Suprapubic skin (tissue), 4 donors: ENCODE measurements at regions not wholly inside any gene's neighbourhood (a gene's known extent, or its start where the extent isn't known, plus 50 kb on each side); places are given as distances from the start of the nearest gene placed in this dataset.

Experiments used
- DNase-seq, 2 donors: peaks; one replicate each; pipeline ENCODE4 v3.0.0-alpha.2; 2019; ENCODE audit warnings: low spot score in 2 of 2
- H3K27ac ChIP-seq: fragments of 200-600 bp; sonication (generic); one replicate; pipeline ENCODE4 v1.5.1; 2019
- H3K27me3 ChIP-seq: fragments of 200-600 bp; sonication (generic); one replicate; pipeline ENCODE4 v1.5.1; 2019
- H3K36me3 ChIP-seq: fragments of 200-600 bp; sonication (generic); one replicate; pipeline ENCODE4 v1.5.1; 2019
- H3K4me1 ChIP-seq: fragments of 200-600 bp; sonication (generic); one replicate; pipeline ENCODE4 v1.5.1; 2019
- H3K4me3 ChIP-seq: fragments of 200-600 bp; sonication (generic); one replicate; pipeline ENCODE4 v1.5.1; 2019; ENCODE audit warnings: mild to moderate bottlenecking
- H3K9me3 ChIP-seq: fragments of 200-600 bp; sonication (generic); one replicate; pipeline ENCODE4 v1.5.1; 2019
- CTCF ChIP-seq, 2 donors: fragments of 200-600 bp in 1 of 2; fragments of 450-650 bp in 1 of 2; sonication (generic) in 1 of 2; IDR thresholded peaks; one replicate each; pipeline ENCODE4 v1.5.1; 2016 to 2019; ENCODE audit warnings: antibody characterized with exemption in 2 of 2, mild to moderate bottlenecking in 1 of 2, moderate library complexity in 1 of 2
- EP300 ChIP-seq: sonication (generic); formaldehyde crosslinking; IDR thresholded peaks from one replicate; pipeline ENCODE4 v1.6.1; 2017; ENCODE audit warnings: antibody characterized with exemption
- POLR2A ChIP-seq, 2 donors: fragments of 450-650 bp; IDR thresholded peaks; one replicate each; pipeline ENCODE4 v1.6.1; 2017; ENCODE audit warnings: antibody characterized with exemption in 2 of 2, mild to moderate bottlenecking in 2 of 2, moderate library complexity in 2 of 2
- POLR2AphosphoS5 ChIP-seq, 3 donors: sonication (generic); formaldehyde crosslinking; IDR thresholded peaks; one replicate each; pipeline ENCODE4 v1.6.1; 2017; ENCODE audit warnings: antibody characterized with exemption in 3 of 3
- WGBS: methylation state at CpG from one replicate; pipeline ENCODE4 v1.1.5; 2018; 5-methylcytosine and 5-hydroxymethylcytosine counted together

GRCh38 chr6:9914951-9915350 lies 499.9 kb downstream of the TFAP2A start:
- Histone ChIP-seq H3K4me3 (no peak overlapping the region), H3K27ac (no peak overlapping the region), H3K27me3 (no peaks in the 10 kb centered on the region), H3K4me1 (no peaks in the 10 kb centered on the region), H3K9me3 (no peaks in the 10 kb centered on the region), H3K36me3 (no peaks in the 10 kb centered on the region)
- TF ChIP-seq POLR2AphosphoS5 (IDR thresholded peaks at IDR 0.05): no peak
- TF ChIP-seq EP300: no peak
- no peak for TF ChIP-seq POLR2A (IDR thresholded peaks at IDR 0.05)
- no peak for TF ChIP-seq CTCF (IDR thresholded peaks at IDR 0.05)
- DNase-seq: no peak
- WGBS: 90% methylated on average over 5 of the region's 5 CpGs

GRCh38 chr6:9901376-9901775 lies 513.5 kb downstream of the TFAP2A start:
- 92% methylated on average over 1 of the region's 1 CpG for WGBS
- Histone ChIP-seq H3K36me3 (no peaks in the 10 kb centered on the region), H3K9me3 (no peaks in the 10 kb centered on the region), H3K4me3 (no peak overlapping the region), H3K4me1 (no peaks in the 10 kb centered on the region), H3K27ac (no peak overlapping the region), H3K27me3 (no peaks in the 10 kb centered on the region)
- TF ChIP-seq CTCF (IDR thresholded peaks at IDR 0.05) (no peak), EP300 (no peak)
- no peak for DNase-seq

- WGBS: 81% methylated on average over 3 of the region's 3 CpGs
- no peaks in the 10 kb centered on the region for H3K4me1 ChIP-seq
Observed at GRCh38 chr6:9896806-9897205, 518.1 kb downstream of the TFAP2A start.

DNA sequence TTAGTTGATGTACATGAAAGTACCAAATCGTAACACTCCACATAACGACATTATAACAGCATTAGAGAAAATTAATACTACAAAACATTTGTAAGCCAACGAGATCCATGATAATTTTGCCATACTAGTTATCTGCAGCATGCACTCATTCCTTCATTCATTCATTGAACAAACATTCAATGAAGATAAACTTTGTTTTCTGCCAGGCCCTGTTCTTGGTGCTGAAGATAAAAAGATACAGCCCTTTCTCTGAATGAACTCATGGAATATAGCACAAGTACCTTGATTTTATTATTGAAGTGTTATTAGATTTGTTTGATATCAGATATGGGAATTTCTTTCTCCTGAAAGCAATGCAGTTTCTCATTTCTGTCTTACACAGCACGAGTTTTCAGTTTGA lies 524.0 kb downstream of the TFAP2A start:
- Histone ChIP-seq H3K36me3 (no peaks in the 10 kb centered on the region), H3K27me3 (no peaks in the 10 kb centered on the region), H3K27ac (no peak overlapping the region), H3K4me1 (no peaks in the 10 kb centered on the region), H3K4me3 (no peak overlapping the region), H3K9me3 (no peaks in the 10 kb centered on the region)
- WGBS: 82% methylated on average over 4 of the region's 4 CpGs
- DNase-seq: no peak
- no peak for TF ChIP-seq POLR2AphosphoS5 (IDR thresholded peaks at IDR 0.05)

More at GRCh38 chr6:9896806-9897205, 518.1 kb downstream of the TFAP2A start:
- Histone ChIP-seq H3K27ac (no peak overlapping the region), H3K36me3 (no peaks in the 10 kb centered on the region), H3K27me3 (no peaks in the 10 kb centered on the region), H3K9me3 (no peaks in the 10 kb centered on the region), H3K4me3 (no peak overlapping the region)
- TF ChIP-seq CTCF (IDR thresholded peaks at IDR 0.05): no peak
- no peak for TF ChIP-seq POLR2A (IDR thresholded peaks at IDR 0.05)
- no peak for TF ChIP-seq POLR2AphosphoS5 (IDR thresholded peaks at IDR 0.05)
- TF ChIP-seq EP300: no peak
- no peak for DNase-seq

DNA sequence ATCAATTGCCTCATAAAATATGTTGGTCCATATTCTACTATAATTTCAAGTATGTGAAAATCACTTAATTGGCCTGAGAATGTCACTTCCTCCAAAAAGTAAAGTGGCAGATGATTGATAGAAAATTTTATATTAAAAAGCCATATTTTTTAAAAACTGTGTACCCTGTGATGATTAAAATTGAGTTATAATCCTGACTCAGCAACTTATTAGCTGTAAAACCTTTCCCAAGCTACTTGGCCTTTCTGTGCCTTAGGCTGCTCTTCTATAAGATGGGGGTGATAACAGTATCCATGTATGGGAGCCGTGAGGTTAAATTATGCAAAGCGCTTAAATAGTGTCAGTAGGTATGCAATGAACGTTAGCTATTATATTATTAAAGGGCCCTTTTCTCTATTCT lies 524.4 kb downstream of the TFAP2A start:
- Histone ChIP-seq H3K4me1 (no peaks in the 10 kb centered on the region), H3K27ac (no peak overlapping the region), H3K27me3 (no peaks in the 10 kb centered on the region), H3K9me3 (no peaks in the 10 kb centered on the region), H3K36me3 (no peaks in the 10 kb centered on the region), H3K4me3 (no peak overlapping the region)
- WGBS: 73% methylated on average over 3 of the region's 3 CpGs
- no peak for DNase-seq
- TF ChIP-seq POLR2AphosphoS5 (IDR thresholded peaks at IDR 0.05) (no peak), CTCF (IDR thresholded peaks at IDR 0.05) (no peak), POLR2A (IDR thresholded peaks at IDR 0.05) (no peak), EP300 (no peak)

GRCh38 chr6:9878535-9878934 lies 536.3 kb downstream of the TFAP2A start:
- no peaks in the 10 kb centered on the region for H3K36me3 ChIP-seq
- H3K4me1 ChIP-seq: no peaks in the 10 kb centered on the region
- TF ChIP-seq POLR2AphosphoS5 (IDR thresholded peaks at IDR 0.05) (no peak), POLR2A (IDR thresholded peaks at IDR 0.05) (no peak), CTCF (IDR thresholded peaks at IDR 0.05) (no peak), EP300 (no peak)
- no peak overlapping the region for H3K4me3 ChIP-seq
- no peaks in the 10 kb centered on the region for H3K27me3 ChIP-seq
- H3K27ac ChIP-seq: no peak overlapping the region
- no peak for DNase-seq
- WGBS: 57% methylated on average over 1 of the region's 1 CpG
- H3K9me3 ChIP-seq: peaks cover 5% of the 10 kb centered on the region
